Ectodermal cell (in vitro differentiated cells): ENCODE measurements at regions not wholly inside any gene's neighbourhood (a gene's known extent, or its start where the extent isn't known, plus 50 kb on each side); places are given as distances from the start of the nearest gene placed in this dataset.

Experiments used
- H3K27ac ChIP-seq: 2 replicates; pipeline ENCODE4 v1.7.0; 2013; ENCODE audit warnings: mild to moderate bottlenecking, low read depth, low read length; ENCODE audit not compliant: insufficient read depth, poor library complexity, severe bottlenecking
- H3K27me3 ChIP-seq: 2 replicates; pipeline ENCODE4 v1.7.0; 2013; ENCODE audit warnings: mild to moderate bottlenecking, low read length; ENCODE audit not compliant: insufficient read depth, control insufficient read depth, poor library complexity, severe bottlenecking
- H3K36me3 ChIP-seq: one replicate; pipeline ENCODE4 v1.7.0; 2013; ENCODE audit warnings: low read length; ENCODE audit not compliant: control insufficient read depth, insufficient read depth
- H3K4me1 ChIP-seq: one replicate; pipeline ENCODE4 v1.7.0; 2013; ENCODE audit warnings: low read length; ENCODE audit not compliant: control insufficient read depth, insufficient read depth
- H3K4me3 ChIP-seq: 2 replicates; pipeline ENCODE4 v1.7.0; 2013; ENCODE audit warnings: low read depth, low read length, control low read depth; ENCODE audit not compliant: insufficient read depth
- H3K9me3 ChIP-seq: 2 replicates; pipeline ENCODE4 v1.7.0; 2013; ENCODE audit warnings: mild to moderate bottlenecking, low read length, moderate library complexity; ENCODE audit not compliant: control insufficient read depth
- WGBS, 2 experiments: methylation state at CpG; one replicate each; pipeline ENCODE4 v1.1.7; 2013; ENCODE audit warnings: missing lambda C conversion rate in 2 of 2; 5-methylcytosine and 5-hydroxymethylcytosine counted together

GRCh38 chr1:242788771-242789170, 264.3 kb upstream of the PLD5 start:
- 91 to 97% methylated on average over 2 of the region's 2 CpGs for WGBS, 2 experiments
- H3K9me3 ChIP-seq = no peaks in the 10 kb centered on the region
- H3K36me3 ChIP-seq = no peaks in the 10 kb centered on the region
- no peak overlapping the region for H3K27ac ChIP-seq
- no peak overlapping the region for H3K4me3 ChIP-seq
- H3K27me3 ChIP-seq = no peaks in the 10 kb centered on the region
- H3K4me1 ChIP-seq = peaks cover 3% of the 10 kb centered on the region

GRCh38 chr1:242787968-242788367, 263.5 kb upstream of the PLD5 start:
- no peak overlapping the region for H3K27ac ChIP-seq

GRCh38 chr1:242784807-242785206, 260.3 kb upstream of the PLD5 start:
- no peak overlapping the region for H3K4me3 ChIP-seq
- H3K27ac ChIP-seq = no peak overlapping the region
- H3K4me1 ChIP-seq = peaks cover 3% of the 10 kb centered on the region
- no peaks in the 10 kb centered on the region for H3K27me3 ChIP-seq
- WGBS, 2 experiments = 91 to 92% methylated on average over 7 of the region's 7 CpGs
- H3K36me3 ChIP-seq = no peaks in the 10 kb centered on the region
- no peaks in the 10 kb centered on the region for H3K9me3 ChIP-seq

More at GRCh38 chr1:242787968-242788367, 263.5 kb upstream of the PLD5 start:
- Histone ChIP-seq H3K9me3 (no peaks in the 10 kb centered on the region), H3K4me3 (no peak overlapping the region), H3K36me3 (no peaks in the 10 kb centered on the region), H3K4me1 (peaks cover 3% of the 10 kb centered on the region), H3K27me3 (no peaks in the 10 kb centered on the region)
- WGBS, 2 experiments = 78 to 92% methylated on average over 2 of the region's 2 CpGs

- H3K36me3 ChIP-seq = no peaks in the 10 kb centered on the region
- H3K27me3 ChIP-seq = no peaks in the 10 kb centered on the region
- no peak overlapping the region for H3K27ac ChIP-seq
- H3K4me3 ChIP-seq = no peak overlapping the region
- H3K9me3 ChIP-seq = no peaks in the 10 kb centered on the region
- H3K4me1 ChIP-seq = peaks cover 3% of the 10 kb centered on the region
- 62 to 69% methylated on average over 4 of the region's 4 CpGs for WGBS, 2 experiments
Observed at GRCh38 chr1:242784084-242784483, 259.6 kb upstream of the PLD5 start.

GRCh38 chr1:242774256-242774655, 249.8 kb upstream of the PLD5 start:
- Histone ChIP-seq H3K36me3 (no peaks in the 10 kb centered on the region), H3K4me1 (no peaks in the 10 kb centered on the region), H3K4me3 (no peak overlapping the region), H3K27me3 (no peaks in the 10 kb centered on the region), H3K9me3 (no peaks in the 10 kb centered on the region), H3K27ac (no peak overlapping the region)
- WGBS, 2 experiments = 92% methylated on average over 20 of the region's 20 CpGs

- 60 to 100% methylated on average over 1 of the region's 1 CpG for WGBS, 2 experiments
- Histone ChIP-seq H3K4me1 (no peaks in the 10 kb centered on the region), H3K36me3 (no peaks in the 10 kb centered on the region), H3K27me3 (no peaks in the 10 kb centered on the region), H3K9me3 (peaks cover 2% of the 10 kb centered on the region), H3K4me3 (no peak overlapping the region), H3K27ac (no peak overlapping the region)
Observed at GRCh38 chr1:242770366-242770765, 245.9 kb upstream of the PLD5 start.

- H3K9me3 ChIP-seq = peaks cover 2% of the 10 kb centered on the region
- no peaks in the 10 kb centered on the region for H3K36me3 ChIP-seq
- H3K4me1 ChIP-seq = no peaks in the 10 kb centered on the region
- H3K27ac ChIP-seq = no peak overlapping the region
- no peaks in the 10 kb centered on the region for H3K27me3 ChIP-seq
- WGBS, 2 experiments = 92 to 100% methylated on average over 1 of the region's 1 CpG
- H3K4me3 ChIP-seq = no peak overlapping the region
Observed at GRCh38 chr1:242764161-242764560, 239.7 kb upstream of the PLD5 start.

- Histone ChIP-seq H3K27me3 (no peaks in the 10 kb centered on the region), H3K4me1 (no peaks in the 10 kb centered on the region), H3K4me3 (no peak overlapping the region), H3K9me3 (peaks cover 2% of the 10 kb centered on the region), H3K36me3 (no peaks in the 10 kb centered on the region), H3K27ac (no peak overlapping the region)
- 97% methylated on average over 3 of the region's 3 CpGs; no CpG with 5 or more reads in 1 of the 2 experiments for WGBS, 2 experiments
Observed at GRCh38 chr1:242761556-242761955, 237.1 kb upstream of the PLD5 start.

- Histone ChIP-seq H3K27ac (no peak overlapping the region), H3K36me3 (no peaks in the 10 kb centered on the region), H3K27me3 (no peaks in the 10 kb centered on the region), H3K9me3 (no peaks in the 10 kb centered on the region), H3K4me1 (no peaks in the 10 kb centered on the region), H3K4me3 (no peak overlapping the region)
- WGBS, 2 experiments = 80 to 83% methylated on average over 5 of the region's 5 CpGs
Observed at GRCh38 chr1:242754926-242755325, 230.4 kb upstream of the PLD5 start.

GRCh38 chr1:242754125-242754524, 229.6 kb upstream of the PLD5 start:
- no peaks in the 10 kb centered on the region for H3K36me3 ChIP-seq
- 85 to 92% methylated on average over 2 of the region's 2 CpGs for WGBS, 2 experiments
- no peaks in the 10 kb centered on the region for H3K9me3 ChIP-seq
- no peak overlapping the region for H3K27ac ChIP-seq
- no peak overlapping the region for H3K4me3 ChIP-seq
- no peaks in the 10 kb centered on the region for H3K27me3 ChIP-seq
- no peaks in the 10 kb centered on the region for H3K4me1 ChIP-seq

- no peaks in the 10 kb centered on the region for H3K9me3 ChIP-seq
- no peaks in the 10 kb centered on the region for H3K27me3 ChIP-seq
- no peaks in the 10 kb centered on the region for H3K36me3 ChIP-seq
- no peak overlapping the region for H3K4me3 ChIP-seq
- 71 to 76% methylated on average over 5 of the region's 5 CpGs for WGBS, 2 experiments
- no peak overlapping the region for H3K27ac ChIP-seq
- H3K4me1 ChIP-seq = no peaks in the 10 kb centered on the region
Observed at GRCh38 chr1:242747233-242747632, 222.7 kb upstream of the PLD5 start.
